ENCODE measurements at regions not wholly inside any gene's neighbourhood (a gene's known extent, or its start where the extent isn't known, plus 50 kb on each side); places are given as distances from the start of the nearest gene placed in this dataset.

- FAIRE-seq (no peak), ATAC-seq (no peak), DNase-seq (no peak)
- Histone ChIP-seq H3K27ac (no peak overlapping the region), H3K4me3 (no peak overlapping the region), H3K9me3 (no peaks in the 10 kb centered on the region), H3K36me3 (no peaks in the 10 kb centered on the region), H3K27me3 (peaks cover 0 to 6% (median 0%) of the 10 kb centered on the region in 4 donors), H3K4me1 (no peaks in the 10 kb centered on the region)
- no peak for TF ChIP-seq CTCF (IDR thresholded peaks at IDR 0.05)
- WGBS, 2 donors = 67 to 87% methylated on average over 2 of the region's 2 CpGs
- intact Hi-C loops (cut with DNase I) = no loop called here
These were observed 57.9 kb upstream of the EPHB3 start for GRCh38 chr3:184503647-184504046.

GRCh38 chr3:184505076-184505878, 56.3 kb upstream of the EPHB3 start:
- no peak for FAIRE-seq
- Histone ChIP-seq H3K27ac (no peak overlapping the region), H3K36me3 (no peaks in the 10 kb centered on the region), H3K9me3 (no peaks in the 10 kb centered on the region), H3K27me3 (peaks cover 0 to 3% (median 0%) of the 10 kb centered on the region in 4 donors), H3K4me3 (no peak overlapping the region), H3K4me1 (no peaks in the 10 kb centered on the region)
- 45 to 49% methylated on average over 9 of the region's 9 CpGs for WGBS, 2 donors
- no peak for TF ChIP-seq CTCF (IDR thresholded peaks at IDR 0.05)
- ATAC-seq = no peak
- intact Hi-C loops (cut with DNase I) = no loop called here
- DNase-seq = no peak

GRCh38 chr3:184506561-184506991, 55.0 kb upstream of the EPHB3 start:
- intact Hi-C loops (cut with DNase I) = no loop called here
- H3K4me3 ChIP-seq = no peak overlapping the region
- H3K4me1 ChIP-seq = no peaks in the 10 kb centered on the region
- peaks cover 0 to 6% (median 0%) of the 10 kb centered on the region in 4 donors for H3K27me3 ChIP-seq
- no peaks in the 10 kb centered on the region for H3K36me3 ChIP-seq
- no peaks in the 10 kb centered on the region for H3K9me3 ChIP-seq
- no peak for ATAC-seq
- no peak overlapping the region for H3K27ac ChIP-seq
- no peak for DNase-seq
- no peak for TF ChIP-seq CTCF (IDR thresholded peaks at IDR 0.05)
- FAIRE-seq = no peak
- 65 to 74% methylated on average over 8 of the region's 8 CpGs for WGBS, 2 donors

- Histone ChIP-seq H3K27me3 (peaks cover 0 to 6% (median 0%) of the 10 kb centered on the region in 4 donors), H3K4me1 (no peaks in the 10 kb centered on the region), H3K27ac (no peak overlapping the region), H3K4me3 (no peak overlapping the region), H3K36me3 (no peaks in the 10 kb centered on the region), H3K9me3 (no peaks in the 10 kb centered on the region)
- FAIRE-seq (no peak), DNase-seq (peak in 2 of 6 donors; percentile 31 to 34), ATAC-seq (peak in 1 of 4 donors; percentile 51)
- TF ChIP-seq CTCF (IDR thresholded peaks at IDR 0.05) = no peak
- intact Hi-C loops (cut with DNase I) = no loop called here
- 34 to 41% methylated on average over 8 of the region's 8 CpGs for WGBS, 2 donors
These were observed 52.6 kb upstream of the EPHB3 start for GRCh38 chr3:184508938-184509337.

GRCh38 chr3:184511741-184512140, 49.8 kb upstream of the EPHB3 start:
- no peaks in the 10 kb centered on the region for H3K36me3 ChIP-seq
- intact Hi-C loops (cut with DNase I) = no loop called here
- no peak for ATAC-seq
- 86 to 90% methylated on average over 2 of the region's 2 CpGs for WGBS, 2 donors
- no peak for FAIRE-seq
- no peaks in the 10 kb centered on the region for H3K4me1 ChIP-seq
- H3K27me3 ChIP-seq = peaks cover 0 to 6% (median 0%) of the 10 kb centered on the region in 4 donors
- H3K9me3 ChIP-seq = no peaks in the 10 kb centered on the region
- no peak overlapping the region for H3K4me3 ChIP-seq
- no peak overlapping the region for H3K27ac ChIP-seq
- no peak for DNase-seq
- no peak for TF ChIP-seq CTCF (IDR thresholded peaks at IDR 0.05)

All from pancreas (tissue), 10 donors.